IMR-90 (cell line): ENCODE measurements at regions not wholly inside any gene's neighbourhood (a gene's known extent, or its start where the extent isn't known, plus 50 kb on each side); places are given as distances from the start of the nearest gene placed in this dataset.
A peak's percentile ranks its signal among the peaks of the same experiment; 100 is the strongest.

Experiments used
- BHLHE40 ChIP-seq: fragments of 150-350 bp; IDR thresholded peaks from 2 replicates; pipeline ENCODE4 v1.6.1; 2016; ENCODE audit warnings: mild to moderate bottlenecking, low read depth, low read length
- CEBPB ChIP-seq: IDR thresholded peaks from 2 replicates; pipeline ENCODE4 v1.6.1; 2012; ENCODE audit warnings: low read depth, low read length, improper control_type of control experiment
- CTCF ChIP-seq: conservative IDR thresholded peaks from 2 replicates; pipeline ENCODE4 v1.5.1; 2012; ENCODE audit warnings: mild to moderate bottlenecking, low read depth, low read length, improper control_type of control experiment
- ELK1 ChIP-seq: fragments of 150-350 bp; IDR thresholded peaks from 2 replicates; pipeline ENCODE4 v1.6.1; 2016; ENCODE audit warnings: low read depth, mild to moderate bottlenecking, low read length, moderate library complexity, borderline replicate concordance
- FOS ChIP-seq: fragments of 150-350 bp; IDR thresholded peaks from 2 replicates; pipeline ENCODE4 v1.6.1; 2016; ENCODE audit warnings: low read depth, low read length
- MAFK ChIP-seq: IDR thresholded peaks from 2 replicates; pipeline ENCODE4 v1.6.1; 2012; ENCODE audit warnings: low read depth, low read length, improper control_type of control experiment
- MXI1 ChIP-seq: IDR thresholded peaks from 2 replicates; pipeline ENCODE4 v1.6.1; 2012; ENCODE audit warnings: low read depth, mild to moderate bottlenecking, low read length, moderate library complexity, borderline replicate concordance
- POLR2A ChIP-seq: IDR thresholded peaks from 2 replicates; pipeline ENCODE4 v1.6.1; 2012; ENCODE audit warnings: mild to moderate bottlenecking, low read depth, low read length
- RFX5 ChIP-seq: IDR thresholded peaks from 2 replicates; pipeline ENCODE4 v1.8.0; 2012; ENCODE audit warnings: low read depth, mild to moderate bottlenecking, low read length, moderate library complexity
- SMC3 ChIP-seq: fragments of 150-350 bp; IDR thresholded peaks from 2 replicates; pipeline ENCODE4 v1.6.1; 2016; ENCODE audit warnings: low read depth, mild to moderate bottlenecking, antibody characterized with exemption, low read length, moderate library complexity
- USF2 ChIP-seq: fragments of 150-350 bp; IDR thresholded peaks from 2 replicates; pipeline ENCODE4 v1.6.1; 2017; ENCODE audit warnings: mild to moderate bottlenecking, antibody characterized with exemption, low read length, low read depth

GRCh38 chrX:3177851-3178250 lies 136.6 kb downstream of the ARSF start:
- no peak for TF ChIP-seq ELK1
- TF ChIP-seq CTCF, result no peak
- TF ChIP-seq USF2, result no peak
- no peak for TF ChIP-seq CEBPB
- TF ChIP-seq SMC3, result no peak
- no peak for TF ChIP-seq MAFK
- TF ChIP-seq POLR2A, result no peak
- no peak for TF ChIP-seq MXI1
- TF ChIP-seq FOS, result no peak
- no peak for TF ChIP-seq RFX5
- 0 out of 2 replicates have a peak, but pooled peaks have one; percentile 21 for TF ChIP-seq BHLHE40
